Calu3 (cell line): ENCODE measurements at regions not wholly inside any gene's neighbourhood (a gene's known extent, or its start where the extent isn't known, plus 50 kb on each side); places are given as distances from the start of the nearest gene placed in this dataset.
"Not testable (repeated sequence)": the region's sequence is repeated elsewhere in the genome, so short reads cannot be mapped to it uniquely, and the experiment has no call there.

Source experiments
- BruUV-seq: library from RNA; stranded (reverse); fragments of 400-500 nt; replicated peaks from 2 replicates; lab custom pipeline; 2021; lab: Mats Ljungman, UMichigan
- CTCF ChIA-PET: fragments of 300-600 bp; sonication (Branson Sonifier 250); formaldehyde crosslinking; loops from one replicate; lab custom pipeline; 2022; ENCODE audit warnings: antibody characterized with exemption; lab: Charles Lee
- DNase-seq: peaks from one replicate; pipeline ENCODE4 v3.0.0; 2022
- H3K27ac Mint-ChIP-seq: one replicate; pipeline ENCODE4 v1.8.0; 2022; ENCODE audit warnings: mixed read lengths; ENCODE audit not compliant: unreplicated experiment
- H3K27me3 Mint-ChIP-seq: one replicate; pipeline ENCODE4 v1.8.0; 2022; ENCODE audit warnings: mixed read lengths; ENCODE audit not compliant: unreplicated experiment
- H3K36me3 Mint-ChIP-seq: one replicate; pipeline ENCODE4 v1.8.0; 2022; ENCODE audit warnings: mild to moderate bottlenecking, moderate library complexity, mixed read lengths; ENCODE audit not compliant: insufficient read depth, unreplicated experiment
- H3K4me1 Mint-ChIP-seq: one replicate; pipeline ENCODE4 v1.8.0; 2022; ENCODE audit warnings: mild to moderate bottlenecking, low read depth, mixed read lengths; ENCODE audit not compliant: unreplicated experiment
- H3K4me3 Mint-ChIP-seq: one replicate; pipeline ENCODE4 v1.8.0; 2022; ENCODE audit warnings: mild to moderate bottlenecking, low read depth, moderate library complexity, mixed read lengths; ENCODE audit not compliant: unreplicated experiment
- H3K9me3 Mint-ChIP-seq: one replicate; pipeline ENCODE4 v1.8.0; 2022; ENCODE audit warnings: low read depth, mixed read lengths; ENCODE audit not compliant: unreplicated experiment
- intact Hi-C: fragments of 100-400 bp; cut with micrococcal nuclease; formaldehyde crosslinking; loops from one replicate; pipeline ENCODE4 v1.10.0; 2022; ENCODE audit not compliant: unreplicated experiment
- TF ChIP-seq, protein P1 (sequence below): fragments of 200-600 bp; IDR thresholded peaks from one replicate; pipeline ENCODE4 v1.8.0; 2022; ENCODE audit warnings: antibody characterized with exemption; ENCODE audit not compliant: unreplicated experiment

DNA sequence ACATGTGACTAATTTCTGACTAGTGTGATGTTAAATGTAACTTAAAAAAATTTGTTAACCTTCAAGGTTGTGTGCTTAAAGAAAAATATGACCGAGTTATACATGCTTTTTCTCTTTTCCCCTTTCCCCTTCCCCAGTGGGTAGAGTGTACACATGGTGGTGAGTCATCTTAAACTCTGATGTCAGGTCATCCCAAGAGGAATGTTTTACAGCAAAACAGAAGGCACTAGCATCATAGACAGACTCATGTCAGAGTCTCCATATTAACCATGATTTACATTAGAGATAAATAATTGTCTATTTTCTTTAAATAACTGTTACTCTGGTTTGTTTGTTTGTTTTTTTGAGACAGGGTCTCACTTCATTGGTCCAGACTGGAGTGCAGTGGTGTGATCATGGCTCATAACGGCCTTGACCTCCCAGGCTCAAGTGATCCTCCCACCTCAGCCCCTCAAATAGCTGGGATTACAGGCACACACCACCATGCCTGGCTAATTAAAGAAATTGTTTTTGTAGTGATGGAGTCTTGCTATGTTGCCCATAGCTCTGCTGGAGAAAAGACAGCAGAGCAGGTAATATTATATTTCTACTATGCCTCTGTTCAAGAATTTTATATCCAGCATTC is 160.4 kb upstream of the PCDH9 start:
- H3K4me3 Mint-ChIP-seq, result no peak overlapping the region
- no peaks in the 10 kb centered on the region for H3K9me3 Mint-ChIP-seq
- no peaks in the 10 kb centered on the region for H3K27me3 Mint-ChIP-seq
- CTCF ChIA-PET, result no interaction called here
- BruUV-seq, result no TSS peak
- TF ChIP-seq, protein P1, sequence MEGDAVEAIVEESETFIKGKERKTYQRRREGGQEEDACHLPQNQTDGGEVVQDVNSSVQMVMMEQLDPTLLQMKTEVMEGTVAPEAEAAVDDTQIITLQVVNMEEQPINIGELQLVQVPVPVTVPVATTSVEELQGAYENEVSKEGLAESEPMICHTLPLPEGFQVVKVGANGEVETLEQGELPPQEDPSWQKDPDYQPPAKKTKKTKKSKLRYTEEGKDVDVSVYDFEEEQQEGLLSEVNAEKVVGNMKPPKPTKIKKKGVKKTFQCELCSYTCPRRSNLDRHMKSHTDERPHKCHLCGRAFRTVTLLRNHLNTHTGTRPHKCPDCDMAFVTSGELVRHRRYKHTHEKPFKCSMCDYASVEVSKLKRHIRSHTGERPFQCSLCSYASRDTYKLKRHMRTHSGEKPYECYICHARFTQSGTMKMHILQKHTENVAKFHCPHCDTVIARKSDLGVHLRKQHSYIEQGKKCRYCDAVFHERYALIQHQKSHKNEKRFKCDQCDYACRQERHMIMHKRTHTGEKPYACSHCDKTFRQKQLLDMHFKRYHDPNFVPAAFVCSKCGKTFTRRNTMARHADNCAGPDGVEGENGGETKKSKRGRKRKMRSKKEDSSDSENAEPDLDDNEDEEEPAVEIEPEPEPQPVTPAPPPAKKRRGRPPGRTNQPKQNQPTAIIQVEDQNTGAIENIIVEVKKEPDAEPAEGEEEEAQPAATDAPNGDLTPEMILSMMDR, result no peak
- no peak overlapping the region for H3K27ac Mint-ChIP-seq
- no peaks in the 10 kb centered on the region for H3K4me1 Mint-ChIP-seq
- intact Hi-C loops, result no loop called here
- DNase-seq, result no peak
- H3K36me3 Mint-ChIP-seq, result no peaks in the 10 kb centered on the region

DNA sequence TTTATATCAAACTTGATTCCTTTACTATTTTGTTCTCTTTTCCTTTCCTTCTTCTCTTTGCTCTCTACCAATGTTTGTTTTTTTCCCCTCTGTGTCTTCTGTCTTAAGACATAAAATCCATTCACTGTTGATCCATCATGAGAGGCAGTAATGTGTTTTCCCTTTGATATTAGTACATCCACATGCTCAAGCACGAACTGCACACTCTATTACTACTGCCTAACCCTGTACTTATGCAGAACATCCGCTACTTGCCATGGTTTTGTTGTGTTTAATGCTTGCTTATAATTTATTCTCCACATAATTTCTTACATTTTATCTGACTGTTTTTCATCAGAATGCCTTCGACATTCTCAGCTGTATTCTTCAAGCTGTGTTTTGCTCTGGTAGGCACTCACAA is 159.0 kb upstream of the PCDH9 start:
- CTCF ChIA-PET, result no interaction called here
- no peaks in the 10 kb centered on the region for H3K9me3 Mint-ChIP-seq
- intact Hi-C loops, result no loop called here
- H3K27ac Mint-ChIP-seq, result no peak overlapping the region
- no peaks in the 10 kb centered on the region for H3K4me1 Mint-ChIP-seq
- no peak for DNase-seq
- H3K36me3 Mint-ChIP-seq, result no peaks in the 10 kb centered on the region
- H3K4me3 Mint-ChIP-seq, result no peak overlapping the region
- no peaks in the 10 kb centered on the region for H3K27me3 Mint-ChIP-seq
- TF ChIP-seq, protein P1, result no peak
- no TSS peak for BruUV-seq

DNA sequence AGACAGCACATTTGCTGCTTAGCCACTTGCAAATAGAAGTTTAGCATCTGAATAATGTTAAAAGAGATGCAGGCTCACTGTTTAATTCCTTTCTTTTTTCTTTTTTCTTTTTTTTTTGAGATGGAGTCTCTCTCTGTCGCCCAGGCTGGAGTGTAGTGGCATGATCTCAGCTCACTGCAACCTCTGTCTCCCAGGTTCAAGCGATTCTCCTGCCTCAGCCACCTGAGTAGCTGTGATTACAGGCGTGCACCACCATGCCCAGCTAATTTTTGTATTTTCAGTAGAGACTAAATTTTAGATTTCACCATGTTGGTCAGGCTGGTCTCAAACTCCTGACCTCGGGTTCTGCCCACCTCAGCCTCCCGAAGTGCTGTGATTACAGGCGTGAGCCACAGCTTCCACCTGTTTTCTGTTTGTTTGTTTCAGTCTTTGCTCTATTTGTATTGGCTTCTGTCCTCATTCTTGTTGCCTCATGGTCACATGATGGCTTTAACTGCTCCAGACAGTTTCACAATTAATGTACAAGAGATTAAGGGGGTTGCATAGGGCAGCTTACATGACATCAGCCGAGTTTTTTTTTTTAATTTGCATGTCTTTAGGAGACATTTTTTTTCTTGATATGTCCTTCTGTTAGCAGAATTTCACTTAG is 153.1 kb upstream of the PCDH9 start:
- H3K27ac Mint-ChIP-seq, H3K9me3 Mint-ChIP-seq, H3K4me3 Mint-ChIP-seq, H3K4me1 Mint-ChIP-seq, intact Hi-C loops, H3K36me3 Mint-ChIP-seq, DNase-seq, CTCF ChIA-PET, BruUV-seq, H3K27me3 Mint-ChIP-seq: not testable (repeated sequence)

DNA sequence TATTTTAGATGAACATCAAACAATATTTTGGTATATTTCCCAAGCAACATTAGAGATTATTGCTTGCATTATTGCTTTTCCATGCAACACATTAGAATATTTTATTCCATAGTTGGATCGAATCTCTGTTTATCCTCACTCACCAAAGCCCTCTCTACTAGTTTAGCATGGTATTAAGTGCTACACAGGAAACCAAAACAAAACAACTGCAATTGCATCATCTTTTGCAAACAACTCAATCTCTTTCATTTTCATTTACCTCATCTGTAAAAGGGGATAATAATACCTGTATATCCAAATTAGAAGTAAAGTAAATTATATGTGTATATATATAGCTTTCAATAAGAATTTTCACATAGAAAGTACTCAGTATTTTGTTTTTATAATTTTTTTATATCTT is 147.8 kb upstream of the PCDH9 start:
- H3K4me1 Mint-ChIP-seq, result no peaks in the 10 kb centered on the region
- TF ChIP-seq, protein P1, result no peak
- H3K27ac Mint-ChIP-seq, result no peak overlapping the region
- no peaks in the 10 kb centered on the region for H3K27me3 Mint-ChIP-seq
- H3K9me3 Mint-ChIP-seq, result no peaks in the 10 kb centered on the region
- DNase-seq, result no peak
- H3K4me3 Mint-ChIP-seq, result no peak overlapping the region
- H3K36me3 Mint-ChIP-seq, result no peaks in the 10 kb centered on the region
- intact Hi-C loops, result no loop called here
- BruUV-seq, result no TSS peak
- CTCF ChIA-PET, result no interaction called here

DNA sequence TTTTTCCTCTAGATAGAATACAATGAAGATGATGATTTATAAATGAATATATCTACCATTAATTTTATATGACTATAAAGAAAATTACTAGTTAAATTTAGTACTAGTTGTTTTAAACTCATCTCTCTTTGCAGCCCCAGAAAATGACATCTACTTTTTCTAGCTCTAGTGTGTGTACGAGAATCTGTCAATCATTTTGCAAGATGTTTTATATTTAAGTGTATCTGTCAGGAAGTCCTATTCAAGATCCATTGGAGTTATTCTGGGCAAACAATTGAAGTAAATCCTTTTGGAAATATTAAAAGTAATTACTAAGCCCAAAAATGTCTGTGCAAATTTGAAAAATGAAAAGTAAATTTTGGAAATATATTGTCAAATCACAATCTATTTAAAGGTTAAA is 144.3 kb upstream of the PCDH9 start:
- TF ChIP-seq, protein P1, result no peak
- no peaks in the 10 kb centered on the region for H3K4me1 Mint-ChIP-seq
- no peak overlapping the region for H3K4me3 Mint-ChIP-seq
- CTCF ChIA-PET, result no interaction called here
- intact Hi-C loops, result no loop called here
- no peaks in the 10 kb centered on the region for H3K36me3 Mint-ChIP-seq
- BruUV-seq, result no TSS peak
- no peaks in the 10 kb centered on the region for H3K27me3 Mint-ChIP-seq
- H3K9me3 Mint-ChIP-seq, result peaks cover 2% of the 10 kb centered on the region
- H3K27ac Mint-ChIP-seq, result no peak overlapping the region
- no peak for DNase-seq
